Activated CD4-positive, CD25-positive, alpha-beta regulatory T cell treated with anti-CD3 and anti-CD28 coated beads, Interleukin-2, amount 50 U/mL, for 16 hours (primary cell): ENCODE measurements at regions not wholly inside any gene's neighbourhood (a gene's known extent, or its start where the extent isn't known, plus 50 kb on each side); places are given as distances from the start of the nearest gene placed in this dataset.

Experiments
- DNase-seq: peaks from one replicate; pipeline ENCODE4 v3.0.0-alpha.2; 2020; ENCODE audit warnings: low read depth, low spot score

DNA sequence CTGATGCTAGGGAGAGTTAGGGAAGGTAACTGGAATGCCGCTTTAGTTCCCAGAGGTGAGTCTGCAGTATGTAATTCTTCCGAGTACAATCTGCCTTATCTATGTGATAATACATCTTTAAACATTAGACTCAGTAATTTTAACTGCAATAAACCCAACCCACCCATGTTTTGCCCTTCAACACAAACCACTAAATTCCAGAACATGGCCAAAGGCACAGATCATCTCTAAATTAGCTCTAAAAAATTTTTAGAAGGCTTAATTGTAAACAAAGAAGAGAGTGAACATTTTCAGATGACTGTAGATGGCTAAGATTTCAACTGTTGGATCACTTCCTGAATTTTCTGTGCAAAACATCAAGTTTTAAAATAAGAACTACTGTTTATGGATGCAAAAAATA lies 488.7 kb upstream of the ID2 start:
- no peak for DNase-seq

DNA sequence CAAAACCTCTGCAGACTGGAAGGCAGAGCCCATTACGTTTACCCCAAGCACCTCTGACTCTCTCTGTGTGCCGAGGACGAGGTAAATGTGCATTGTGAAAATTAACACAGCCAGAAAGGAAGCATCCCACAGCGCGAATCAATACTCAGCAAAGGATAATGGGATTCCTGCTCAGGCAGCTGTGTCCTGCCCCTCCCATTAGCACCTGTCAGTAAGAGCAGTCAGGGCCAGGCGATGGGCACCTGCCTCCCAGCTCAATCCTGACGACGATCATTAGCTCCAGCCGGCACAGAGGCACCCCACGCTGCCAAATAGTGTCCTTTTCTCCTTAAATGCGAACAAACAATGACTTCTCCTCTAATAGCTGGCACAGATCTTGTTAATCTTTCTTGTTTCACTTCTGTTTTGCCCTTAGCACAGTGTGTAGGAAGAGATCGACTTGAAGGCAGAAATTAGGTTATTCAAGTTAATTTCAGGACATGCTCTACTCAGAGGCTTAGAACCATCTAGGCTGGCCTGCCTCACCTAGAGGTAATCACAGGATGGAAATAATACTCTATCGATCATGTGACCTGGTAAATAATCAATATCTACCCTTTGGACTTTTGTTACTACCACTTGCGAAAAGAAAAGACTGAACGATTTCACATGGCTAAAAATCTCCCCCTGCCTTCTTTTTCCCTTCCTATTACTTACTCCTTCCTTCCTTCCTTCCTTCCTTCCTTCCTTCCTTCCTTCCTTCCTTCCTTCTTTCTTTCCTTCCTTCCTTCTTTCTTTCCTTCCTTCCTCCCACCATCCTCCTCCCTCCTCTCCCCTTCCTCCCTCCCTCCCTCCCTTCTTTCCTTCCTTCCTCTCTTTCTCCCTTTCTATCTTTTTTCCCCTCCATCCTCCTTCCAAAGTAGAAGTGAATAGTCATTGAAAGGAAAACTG lies 487.9 kb upstream of the ID2 start:
- DNase-seq = no peak

DNA sequence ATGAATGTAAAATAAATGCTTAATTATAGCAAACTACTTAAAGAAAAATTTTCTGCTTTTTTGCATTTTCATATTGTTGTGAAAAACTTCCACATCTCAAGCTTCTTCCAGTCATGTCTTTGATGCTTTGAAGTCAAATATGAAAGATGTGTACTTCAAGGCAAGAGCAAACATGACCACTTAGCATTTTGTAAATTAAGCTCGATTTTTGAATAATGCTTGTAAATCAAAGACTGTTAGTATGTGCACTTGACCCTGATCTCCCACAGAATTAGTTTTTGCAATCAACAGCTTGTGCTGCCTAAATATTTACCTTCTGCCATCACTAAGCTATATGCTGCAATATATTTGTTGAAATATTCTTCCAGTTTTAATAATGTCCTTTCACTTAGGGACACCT lies 486.1 kb upstream of the ID2 start:
- no peak for DNase-seq

DNA sequence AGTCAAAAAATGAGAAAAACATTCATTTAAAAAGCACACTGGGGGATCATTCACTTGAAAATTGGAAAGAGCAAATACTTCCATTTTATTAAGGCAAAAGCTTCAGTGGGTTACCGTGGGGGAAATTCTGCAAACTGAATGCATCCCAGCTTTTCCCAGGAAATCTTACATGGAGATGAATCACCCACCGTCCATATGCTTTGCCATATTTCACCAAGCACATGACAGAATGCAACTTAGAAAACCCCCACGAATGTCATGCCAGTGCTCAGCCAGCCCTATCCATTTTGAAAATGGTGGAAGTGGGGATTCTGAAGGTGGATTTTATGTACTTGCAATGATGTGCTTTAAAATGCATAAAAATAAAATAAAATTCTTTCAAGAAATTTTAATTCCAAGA lies 485.5 kb upstream of the ID2 start:
- DNase-seq = no peak

DNA sequence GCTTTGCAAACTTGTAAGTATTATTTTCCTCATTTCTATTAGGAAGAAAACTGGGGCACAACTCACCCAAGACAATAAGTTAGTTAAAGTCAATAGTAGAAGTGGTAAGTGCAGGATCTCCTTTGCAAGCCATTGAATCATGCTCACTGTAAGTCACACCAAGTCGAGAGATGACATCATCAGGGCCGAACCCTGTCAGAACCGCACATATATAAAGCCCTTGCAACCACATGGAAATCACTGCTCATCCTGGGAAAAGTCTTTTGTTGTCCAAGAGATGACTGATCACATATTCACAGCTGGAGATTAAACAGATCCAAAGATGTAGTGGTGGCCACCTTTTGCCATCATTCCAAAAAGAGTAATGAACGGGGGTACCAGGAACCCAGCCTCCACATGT lies 484.8 kb upstream of the ID2 start:
- no peak for DNase-seq

DNA sequence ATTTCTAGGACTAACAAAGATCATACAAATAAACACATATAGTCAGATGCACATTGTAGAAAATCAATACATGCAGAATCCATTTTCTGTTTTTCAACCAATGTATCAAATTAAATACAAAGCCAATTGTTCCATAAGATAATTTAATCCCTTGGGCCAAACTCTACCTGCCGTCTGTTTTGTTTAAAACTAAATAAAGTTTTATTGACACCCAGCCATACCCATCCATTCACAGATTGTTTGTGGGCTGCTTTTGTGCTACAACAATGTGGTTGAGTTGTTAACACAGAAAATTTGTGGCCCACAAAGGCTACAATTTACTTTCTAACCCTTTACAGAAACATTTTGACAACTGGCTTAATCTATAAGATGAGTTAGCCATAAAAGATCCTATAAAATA lies 484.0 kb upstream of the ID2 start:
- no peak for DNase-seq

DNA sequence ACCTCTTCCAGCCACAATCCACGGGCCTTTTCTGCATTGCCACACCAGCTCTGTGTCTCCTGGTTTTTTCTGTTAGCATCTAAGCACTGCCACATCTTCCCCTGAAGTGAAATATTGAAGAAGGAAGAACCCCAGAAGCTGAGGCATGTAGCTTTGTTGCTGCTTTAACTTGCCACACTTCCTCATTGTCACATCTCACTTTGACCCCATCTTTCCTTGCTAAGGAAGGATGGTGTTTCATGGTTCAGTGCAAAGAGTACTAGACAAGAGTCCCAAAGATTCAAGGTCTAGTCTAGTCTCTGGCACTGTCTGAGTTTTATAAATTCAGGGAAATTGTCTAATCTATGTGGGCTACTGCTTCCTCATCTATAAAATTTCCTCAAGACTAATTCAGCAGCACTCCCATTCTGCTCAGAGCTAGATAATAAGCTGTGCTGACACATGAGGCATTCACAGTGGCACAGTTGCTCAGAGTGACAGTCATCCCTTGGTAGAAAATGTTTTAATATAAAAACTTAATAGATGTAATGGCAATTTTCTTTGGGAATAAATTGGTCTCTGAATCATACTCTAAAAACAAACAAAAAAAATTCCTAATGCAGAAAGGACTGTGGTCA lies 483.0 kb upstream of the ID2 start:
- no peak for DNase-seq

DNA sequence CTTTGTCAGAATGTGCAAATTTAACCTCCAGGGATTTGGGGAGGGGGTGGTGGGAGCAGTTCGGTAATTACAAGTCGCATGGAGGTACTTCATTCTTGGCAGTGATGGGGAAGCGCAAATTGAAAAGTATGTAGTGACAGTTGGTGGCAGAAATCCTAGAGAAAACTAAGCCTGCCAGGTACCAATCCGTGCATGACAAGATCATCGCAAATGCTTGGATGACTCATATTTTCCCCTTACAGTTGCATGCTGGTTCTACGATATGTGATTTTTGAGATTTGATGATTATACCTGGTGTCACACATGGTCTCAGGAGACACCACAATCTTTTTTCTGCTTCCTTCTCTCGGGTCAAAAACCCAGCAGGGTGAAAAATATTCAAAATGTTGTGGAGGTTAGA lies 479.7 kb upstream of the ID2 start:
- DNase-seq = no peak

DNA sequence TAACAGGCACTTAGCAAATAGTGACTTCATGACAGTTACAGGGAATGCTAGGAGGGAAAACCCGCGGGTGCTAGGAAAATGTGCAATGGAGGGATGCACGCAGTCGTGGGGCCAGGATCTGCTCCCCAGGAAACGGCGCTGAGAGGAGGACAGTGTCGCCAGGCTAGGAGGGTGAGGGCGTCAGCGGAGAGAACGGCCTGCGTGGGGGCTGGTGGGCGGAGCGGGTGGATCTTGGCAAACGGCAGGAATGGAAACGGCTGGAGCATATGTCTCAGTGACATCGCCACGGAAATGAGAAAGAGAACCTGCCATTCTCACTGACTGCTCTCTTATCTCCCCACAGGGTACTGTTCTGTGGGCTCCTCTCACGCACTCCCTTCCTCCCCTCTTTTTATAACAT lies 478.5 kb upstream of the ID2 start:
- no peak for DNase-seq

DNA sequence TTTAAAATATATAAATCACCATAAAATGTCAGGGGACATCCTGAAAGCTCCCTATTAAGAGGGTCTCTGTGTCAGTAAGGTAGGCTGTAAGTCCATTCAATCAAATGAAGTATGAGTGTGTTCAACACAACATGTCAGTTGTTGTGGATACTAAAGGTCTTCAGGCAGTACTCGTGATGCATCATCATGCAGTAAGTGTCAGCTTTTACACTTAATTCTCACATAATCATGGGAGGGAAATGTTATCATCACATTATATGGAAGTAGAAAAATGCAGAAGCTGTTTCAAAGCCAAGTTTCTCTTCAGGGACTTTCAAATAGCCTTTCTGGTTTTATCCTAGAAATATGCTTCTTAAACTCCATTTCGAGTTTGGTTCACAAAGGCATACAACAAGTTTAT lies 477.1 kb upstream of the ID2 start:
- no peak for DNase-seq

DNA sequence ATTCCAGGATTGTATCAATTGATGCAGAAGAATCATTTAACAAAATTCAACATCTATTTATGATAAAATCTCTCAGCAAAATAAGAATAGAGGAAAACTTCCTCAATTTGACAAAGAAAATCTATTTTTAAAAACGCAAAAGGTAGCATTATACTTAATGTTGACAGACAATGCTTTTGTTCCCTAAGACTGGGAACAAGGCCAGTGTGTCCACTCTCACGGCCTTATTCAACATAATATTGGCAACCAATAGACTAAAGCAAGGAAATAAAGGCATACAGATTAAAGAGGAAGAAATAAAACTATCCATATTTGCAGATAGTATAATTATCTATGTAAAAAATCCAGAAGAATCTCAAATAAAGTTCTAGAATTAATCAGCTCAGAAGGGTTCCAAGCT lies 472.4 kb upstream of the ID2 start:
- DNase-seq = no peak

DNA sequence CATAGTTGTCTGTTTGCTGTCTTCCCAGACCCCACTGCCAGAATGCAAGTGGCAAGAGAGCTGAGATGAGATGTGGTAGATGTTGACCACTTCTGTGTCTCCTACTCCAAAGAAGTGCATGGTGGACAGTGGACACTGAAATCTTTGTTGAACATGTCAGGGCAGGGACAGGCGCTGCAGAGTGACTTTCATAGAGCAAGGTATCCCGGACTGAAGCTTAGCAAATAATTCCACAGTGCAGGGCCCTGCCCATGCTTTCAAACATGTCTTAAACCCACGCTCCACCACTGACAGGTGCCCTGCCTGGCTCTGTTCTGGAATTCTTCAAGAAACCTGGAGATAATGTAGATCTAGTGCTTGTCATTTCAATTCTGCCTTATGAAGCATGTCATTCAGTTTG lies 470.5 kb upstream of the ID2 start:
- DNase-seq = no peak

DNA sequence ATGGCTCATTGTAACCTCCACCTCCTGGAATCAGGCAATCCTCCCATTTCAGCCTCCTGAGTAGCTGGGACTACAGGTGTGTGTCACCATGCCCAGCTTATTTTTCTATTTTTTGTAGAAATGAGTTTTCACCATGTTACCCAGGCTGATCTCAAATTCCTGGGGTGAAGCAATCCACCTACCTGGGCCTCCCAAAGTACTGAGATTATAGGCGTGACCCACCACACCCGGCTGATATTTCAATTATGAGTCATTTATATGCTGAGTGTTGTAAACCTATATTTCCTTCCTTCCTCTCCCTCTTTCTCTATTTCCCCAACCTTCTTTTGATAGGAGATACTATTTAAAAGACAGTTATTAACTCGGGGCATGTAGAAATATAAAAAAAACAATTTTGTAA lies 469.6 kb upstream of the ID2 start:
- no peak for DNase-seq

DNA sequence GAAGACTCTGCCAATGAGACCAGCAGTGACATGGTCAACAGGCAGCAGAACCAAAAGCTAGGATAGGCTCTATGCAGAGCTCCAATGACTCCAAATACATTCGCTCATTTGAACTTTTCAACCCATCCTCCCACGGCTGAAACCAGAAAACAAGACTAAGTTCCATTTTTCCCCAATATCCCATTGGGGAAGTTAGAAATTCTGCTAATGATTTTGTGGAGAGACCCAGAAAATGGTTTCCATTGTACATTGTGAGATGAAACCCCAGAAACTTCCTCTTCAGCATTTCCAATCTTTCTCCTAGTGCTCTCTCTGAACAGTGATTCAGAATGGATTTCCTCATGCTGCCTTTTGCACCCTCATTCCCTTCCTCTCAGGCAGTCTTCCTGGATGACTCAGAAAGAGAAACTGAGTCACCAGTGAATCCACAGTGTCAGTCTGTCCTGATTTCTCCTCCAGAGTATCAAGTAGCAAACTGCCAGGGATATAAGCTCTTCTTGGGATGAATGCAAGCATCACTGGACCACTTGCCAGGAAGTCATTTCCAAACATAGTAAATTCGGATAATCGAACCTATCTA lies 467.7 kb upstream of the ID2 start:
- no peak for DNase-seq

DNA sequence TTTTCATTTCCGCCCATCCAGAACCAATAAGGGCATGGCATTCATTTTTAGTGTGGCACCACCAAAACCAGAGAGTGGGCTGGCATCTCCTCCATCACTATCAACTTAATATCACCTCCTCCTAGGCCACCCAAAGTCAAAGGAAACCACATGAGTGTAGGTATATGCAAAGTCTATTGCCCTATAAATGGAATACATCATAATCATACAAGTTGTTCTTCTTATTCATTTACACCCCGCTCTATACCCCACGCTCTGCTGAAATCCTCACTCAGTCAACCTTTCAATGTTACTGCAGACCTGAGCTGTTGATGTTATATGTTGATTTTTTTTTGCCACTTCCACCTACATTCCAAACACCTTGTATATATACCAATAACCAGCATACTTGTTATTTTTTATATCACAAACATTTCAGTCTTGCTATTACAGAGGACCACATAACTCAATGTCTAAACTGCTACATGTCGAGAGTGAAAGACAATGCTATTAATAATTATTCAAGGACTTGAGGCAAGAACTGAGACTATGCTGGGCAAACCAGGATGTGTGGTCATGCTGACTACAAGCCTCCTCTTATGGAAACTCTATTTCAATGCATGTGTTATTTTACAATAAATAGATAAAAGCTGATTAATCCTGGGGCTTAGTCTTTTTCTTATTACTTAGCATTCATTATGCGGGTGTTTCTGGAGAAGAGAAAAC lies 466.5 kb upstream of the ID2 start:
- no peak for DNase-seq

DNA sequence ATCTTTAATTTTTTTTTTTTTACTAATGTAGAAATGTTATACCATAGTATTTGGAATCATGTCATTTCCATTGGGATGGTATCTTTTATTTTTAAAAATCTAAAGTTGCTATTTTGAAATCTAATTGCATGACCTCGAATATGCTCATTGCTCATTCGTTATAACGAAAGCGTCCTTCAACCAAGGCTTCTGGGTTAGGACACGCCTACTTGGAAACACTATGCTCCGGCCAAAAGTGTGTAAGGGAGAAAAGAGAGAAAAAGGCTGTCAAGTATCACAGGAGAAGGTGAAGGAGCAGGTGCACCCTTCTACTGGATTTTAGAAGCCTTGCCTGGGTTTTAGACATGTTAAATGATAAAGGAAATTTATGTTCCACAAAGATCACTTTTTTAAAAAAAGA lies 465.9 kb upstream of the ID2 start:
- no peak for DNase-seq

DNA sequence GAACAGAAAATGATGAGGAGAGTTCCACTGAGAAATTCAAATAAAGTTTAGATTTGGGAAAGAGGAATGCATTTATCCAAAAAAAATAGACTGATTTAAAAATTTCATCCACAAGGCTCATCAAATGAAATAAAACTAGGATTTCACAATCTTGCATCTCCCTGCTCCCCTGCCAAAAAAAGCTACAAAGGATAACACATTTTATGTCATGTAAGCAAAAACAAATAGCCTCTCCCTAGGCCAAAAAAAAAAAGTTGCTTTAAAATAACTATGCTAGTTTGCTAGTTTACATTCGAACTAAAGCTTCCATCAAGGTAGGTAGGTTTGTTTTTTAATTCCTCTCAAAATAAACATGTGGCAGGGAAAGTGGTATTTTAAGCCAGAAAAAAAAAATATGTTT lies 465.5 kb upstream of the ID2 start:
- no peak for DNase-seq

DNA sequence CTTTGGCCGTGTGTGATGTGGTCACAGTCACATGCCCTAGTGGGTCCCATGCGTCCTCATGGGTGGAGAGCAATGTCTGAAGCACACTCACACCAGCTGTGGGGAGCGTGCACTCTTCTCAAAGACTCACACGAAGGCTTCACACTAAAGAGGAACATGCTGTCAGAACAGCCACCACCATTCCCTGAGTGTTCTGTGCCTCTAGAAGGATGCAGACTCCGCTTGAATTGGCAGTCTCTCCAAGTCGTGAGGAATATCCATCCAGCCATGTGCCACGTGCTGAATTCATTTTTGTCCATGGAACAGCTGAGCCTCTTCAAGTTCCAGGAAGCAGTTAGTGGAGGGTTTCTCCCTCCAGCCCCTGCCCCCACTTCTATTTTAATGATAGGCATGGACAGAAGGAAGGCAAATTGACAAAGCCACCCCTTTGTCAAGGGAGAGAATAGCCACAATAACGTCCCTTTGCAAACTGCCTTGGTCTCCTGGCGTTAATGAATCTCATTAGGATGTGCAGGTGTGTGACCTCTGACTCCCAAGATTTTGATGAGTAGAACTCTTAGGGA lies 464.3 kb upstream of the ID2 start:
- no peak for DNase-seq

DNA sequence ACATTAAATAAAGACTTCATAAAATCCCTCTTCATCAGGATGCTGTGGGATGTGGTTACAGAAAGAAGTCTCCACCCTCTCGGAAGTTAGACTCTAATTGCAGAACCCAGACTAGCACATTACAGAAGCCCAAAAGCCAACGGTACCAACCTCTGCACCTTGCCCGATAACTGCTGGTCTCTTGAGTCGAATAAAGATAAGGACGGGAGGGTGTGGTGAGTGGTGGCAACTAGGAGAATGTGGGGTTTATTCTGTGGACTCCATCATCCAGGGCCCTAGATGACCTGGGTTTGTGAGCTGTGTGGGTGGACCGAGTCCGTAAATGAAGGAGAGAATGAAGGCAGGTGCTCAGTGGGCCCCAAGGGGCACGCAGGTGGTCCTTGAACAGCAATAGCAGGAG lies 462.8 kb upstream of the ID2 start:
- DNase-seq = no peak

DNA sequence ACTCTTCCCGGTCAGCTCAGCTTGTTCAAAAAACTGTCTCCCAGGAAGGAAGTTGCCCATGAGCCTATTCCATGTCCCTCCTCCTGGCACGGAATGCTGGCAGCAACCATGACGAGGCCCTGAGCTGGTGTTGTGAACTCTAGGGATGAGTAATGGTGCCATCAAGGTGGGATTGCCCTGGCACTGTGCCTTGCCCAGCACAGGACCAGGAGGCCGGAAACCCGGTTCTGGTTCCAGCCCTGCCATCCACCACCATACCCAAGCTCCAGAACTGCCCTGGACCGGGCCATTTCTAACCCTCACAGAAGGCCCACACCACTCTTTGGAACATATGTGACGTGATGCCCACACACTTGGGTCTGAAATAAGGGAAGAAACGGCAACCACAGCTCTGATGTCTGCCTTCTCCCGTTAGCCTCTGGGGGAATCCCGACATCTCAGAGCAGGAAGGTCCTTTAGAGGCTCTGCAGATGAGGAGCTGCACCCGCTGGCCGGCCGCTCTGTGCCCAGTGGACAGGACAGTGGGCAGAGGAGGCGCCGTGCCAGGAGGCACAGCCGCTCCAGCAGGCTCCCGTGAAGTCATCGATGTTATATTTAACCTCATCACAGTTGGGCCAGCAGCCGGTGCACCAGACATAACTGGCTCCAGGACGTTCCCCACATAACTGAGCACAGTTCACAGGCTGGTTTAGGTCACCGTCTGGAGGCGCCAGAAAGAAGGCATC lies 462.1 kb upstream of the ID2 start:
- no peak for DNase-seq

DNA sequence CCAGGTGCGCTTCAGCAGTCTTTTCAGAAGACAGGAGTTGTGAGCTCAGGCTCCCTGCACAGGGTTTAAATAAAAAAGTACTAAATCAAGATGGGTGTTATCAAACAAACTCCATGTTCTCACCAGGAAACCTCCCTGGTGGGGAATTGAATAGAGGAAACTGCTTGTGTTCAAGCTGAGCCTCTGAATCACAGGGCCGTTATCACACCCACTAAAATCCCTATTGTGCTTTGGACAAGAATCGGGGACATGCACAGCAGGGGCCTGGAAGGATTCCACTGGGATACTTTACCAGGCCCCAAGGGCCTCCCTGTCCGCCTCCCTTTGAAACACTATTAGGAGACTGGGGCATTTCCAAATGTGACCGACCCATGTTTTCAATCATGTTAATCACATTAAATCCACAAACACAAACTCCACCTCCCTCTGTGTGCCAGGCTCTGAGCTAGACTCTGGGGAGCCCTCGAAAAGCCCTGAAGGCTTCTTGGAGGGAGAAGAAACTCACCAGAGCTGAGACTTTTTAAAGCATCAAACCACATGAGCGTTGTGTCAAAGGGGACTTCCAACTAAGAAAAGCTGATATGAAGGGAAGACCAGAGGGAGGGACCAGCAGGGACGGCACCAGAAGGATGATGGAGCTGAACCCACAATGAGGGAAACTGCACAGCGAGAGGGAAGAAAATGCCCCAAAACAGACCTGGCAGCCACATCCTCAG lies 458.7 kb upstream of the ID2 start:
- no peak for DNase-seq
